Endothelial cell (in vitro differentiated cells): ENCODE measurements at regions not wholly inside any gene's neighbourhood (a gene's known extent, or its start where the extent isn't known, plus 50 kb on each side); places are given as distances from the start of the nearest gene placed in this dataset.

Source experiments
- DNase-seq: peaks from one replicate; pipeline ENCODE4 v3.0.0; 2021; ENCODE audit warnings: low spot score
- H3K27ac Mint-ChIP-seq: one replicate; pipeline ENCODE4 v1.8.0; 2021; ENCODE audit warnings: mixed read lengths, inconsistent platforms; ENCODE audit not compliant: unreplicated experiment
- H3K27me3 Mint-ChIP-seq: one replicate; pipeline ENCODE4 v1.8.0; 2021; ENCODE audit warnings: mild to moderate bottlenecking, moderate library complexity, mixed read lengths, inconsistent platforms; ENCODE audit not compliant: unreplicated experiment
- H3K36me3 Mint-ChIP-seq: one replicate; pipeline ENCODE4 v1.8.0; 2021; ENCODE audit warnings: mild to moderate bottlenecking, low read depth, mixed read lengths, inconsistent platforms; ENCODE audit not compliant: unreplicated experiment
- H3K4me1 Mint-ChIP-seq: one replicate; pipeline ENCODE4 v1.8.0; 2021; ENCODE audit warnings: mild to moderate bottlenecking, mixed read lengths, inconsistent platforms; ENCODE audit not compliant: unreplicated experiment
- H3K4me3 Mint-ChIP-seq: one replicate; pipeline ENCODE4 v1.8.0; 2021; ENCODE audit warnings: mild to moderate bottlenecking, mixed read lengths, inconsistent platforms; ENCODE audit not compliant: unreplicated experiment
- H3K9me3 Mint-ChIP-seq: one replicate; pipeline ENCODE4 v1.8.0; 2021; ENCODE audit warnings: mixed read lengths, inconsistent platforms; ENCODE audit not compliant: unreplicated experiment
- CTCF ChIP-seq: fragments of 200-600 bp; sonication (generic); IDR thresholded peaks from one replicate; pipeline ENCODE4 v1.5.0; 2021; ENCODE audit warnings: antibody characterized with exemption; ENCODE audit not compliant: unreplicated experiment

GRCh38 chr21:23963454-23963853 is 1643.8 kb downstream of the MRPL39 start:
- no peak for TF ChIP-seq CTCF
- DNase-seq, result no peak
- Mint-ChIP-seq H3K27ac (no peak overlapping the region), H3K4me1 (no peaks in the 10 kb centered on the region), H3K36me3 (no peaks in the 10 kb centered on the region), H3K27me3 (peaks cover 13% of the 10 kb centered on the region), H3K9me3 (no peaks in the 10 kb centered on the region), H3K4me3 (no peak overlapping the region)

- DNase-seq, result no peak
- no peak overlapping the region for H3K27ac Mint-ChIP-seq
- no peaks in the 10 kb centered on the region for H3K36me3 Mint-ChIP-seq
- no peak overlapping the region for H3K4me3 Mint-ChIP-seq
- H3K4me1 Mint-ChIP-seq, result no peaks in the 10 kb centered on the region
- H3K27me3 Mint-ChIP-seq, result peaks cover 7% of the 10 kb centered on the region
- peaks cover 4% of the 10 kb centered on the region for H3K9me3 Mint-ChIP-seq
- no peak for TF ChIP-seq CTCF
Observed at GRCh38 chr21:23960769-23961168, 1646.5 kb downstream of the MRPL39 start.

GRCh38 chr21:23955135-23955843 is 1652.0 kb downstream of the MRPL39 start:
- Mint-ChIP-seq H3K27me3 (no peaks in the 10 kb centered on the region), H3K4me3 (no peak overlapping the region), H3K27ac (no peak overlapping the region), H3K4me1 (no peaks in the 10 kb centered on the region), H3K36me3 (no peaks in the 10 kb centered on the region), H3K9me3 (peaks cover 4% of the 10 kb centered on the region)
- DNase-seq, result no peak
- TF ChIP-seq CTCF, result no peak

- H3K9me3 Mint-ChIP-seq, result peaks cover 3% of the 10 kb centered on the region
- H3K4me3 Mint-ChIP-seq, result no peak overlapping the region
- no peak overlapping the region for H3K27ac Mint-ChIP-seq
Observed at GRCh38 chr21:23952269-23952668, 1655.0 kb downstream of the MRPL39 start.

More at GRCh38 chr21:23952269-23952668, 1655.0 kb downstream of the MRPL39 start:
- Mint-ChIP-seq H3K4me1 (no peaks in the 10 kb centered on the region), H3K27me3 (no peaks in the 10 kb centered on the region), H3K36me3 (no peaks in the 10 kb centered on the region)
- no peak for DNase-seq
- no peak for TF ChIP-seq CTCF
